HG02840 (cell line): ENCODE measurements at regions not wholly inside any gene's neighbourhood (a gene's known extent, or its start where the extent isn't known, plus 50 kb on each side); places are given as distances from the start of the nearest gene placed in this dataset.

ENCODE experiments used
- ATAC-seq: cut with Tn5 transposase; IDR thresholded peaks from one replicate; pipeline ENCODE4 v1.9.1; 2021; ENCODE audit warnings: mild to moderate bottlenecking, moderate library complexity, moderate number of reproducible peaks; ENCODE audit not compliant: unreplicated experiment, low FRiP score

DNA sequence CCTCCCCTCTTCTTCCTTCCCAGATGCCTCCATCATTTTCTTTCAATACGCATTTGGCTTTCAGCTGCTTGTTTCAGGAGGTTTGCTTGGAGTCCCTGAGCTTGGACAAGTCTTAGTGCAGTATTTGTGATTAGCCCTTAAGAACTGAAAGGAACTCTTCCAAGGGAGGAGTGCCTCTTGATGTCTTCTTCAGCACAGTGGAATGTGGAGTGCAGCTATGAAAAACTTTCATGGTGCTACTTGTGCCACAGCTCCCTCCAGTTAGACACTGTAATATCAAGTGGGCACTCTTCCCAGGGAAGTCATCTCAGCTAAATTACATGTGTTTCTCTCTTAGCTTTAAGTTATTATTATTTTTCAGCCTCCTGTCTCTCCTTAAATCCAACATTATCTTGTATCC is 173.1 kb downstream of the NECTIN3 start:
- no peak for ATAC-seq

DNA sequence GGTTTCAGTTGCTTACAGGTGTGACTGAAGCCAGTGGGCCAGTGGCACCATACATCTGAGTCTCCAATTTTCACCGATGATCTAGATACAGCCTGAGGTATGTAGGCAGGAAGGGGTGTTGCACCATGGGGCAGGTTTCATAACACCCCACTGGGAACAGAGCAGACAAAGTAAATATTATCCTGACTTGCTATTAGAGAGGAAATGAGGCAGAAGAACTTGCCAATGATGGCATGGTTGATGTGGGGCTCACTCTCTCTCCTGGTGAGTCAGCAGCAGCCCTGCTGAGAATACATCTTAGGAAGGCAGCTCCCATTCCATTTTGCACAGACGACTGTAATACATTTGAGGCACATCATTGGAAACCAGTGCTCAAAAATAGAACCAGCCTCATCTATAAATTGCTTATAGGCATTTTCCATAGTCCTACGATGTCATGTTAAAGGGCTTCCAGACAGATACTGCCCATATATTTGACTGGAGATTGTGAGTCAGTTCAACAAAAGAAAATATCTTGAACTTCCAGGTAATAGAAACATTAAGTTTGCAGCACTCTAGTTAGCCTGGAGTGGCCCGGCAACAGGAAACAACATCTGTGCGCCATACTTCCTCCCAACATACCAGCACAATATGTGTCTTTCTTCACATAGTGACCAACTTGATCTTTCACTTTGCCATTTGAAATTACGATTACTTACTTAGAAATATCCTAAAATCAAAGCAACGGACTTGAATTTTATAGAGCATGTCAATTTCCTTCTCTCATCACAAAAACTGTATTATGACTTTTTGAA is 175.5 kb downstream of the NECTIN3 start:
- no peak for ATAC-seq

GRCh38 chr3:111248406-111248805 is 176.8 kb downstream of the NECTIN3 start:
- ATAC-seq = no peak

- no peak for ATAC-seq
Measured at GRCh38 chr3:111249421-111249820, 177.8 kb downstream of the NECTIN3 start.

DNA sequence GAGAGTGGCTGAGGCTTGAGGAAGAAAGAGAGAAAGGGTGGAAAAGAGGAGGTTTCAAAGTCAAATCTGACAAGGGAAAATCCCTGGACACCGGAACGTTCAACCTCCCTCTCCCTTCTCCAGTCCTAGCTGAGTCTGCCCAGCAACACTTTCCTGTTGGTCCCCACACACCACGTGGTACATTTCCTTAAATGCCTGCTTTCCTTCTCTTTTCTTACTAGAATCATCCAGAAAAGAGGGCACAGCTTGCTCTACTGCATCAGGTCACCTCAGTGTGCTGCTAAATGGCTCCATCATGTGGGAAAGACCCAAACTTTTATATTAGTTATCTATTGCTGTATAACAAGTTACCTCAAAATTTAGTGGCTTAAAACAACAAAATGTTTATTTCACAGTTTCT is 181.2 kb downstream of the NECTIN3 start:
- ATAC-seq = no peak

DNA sequence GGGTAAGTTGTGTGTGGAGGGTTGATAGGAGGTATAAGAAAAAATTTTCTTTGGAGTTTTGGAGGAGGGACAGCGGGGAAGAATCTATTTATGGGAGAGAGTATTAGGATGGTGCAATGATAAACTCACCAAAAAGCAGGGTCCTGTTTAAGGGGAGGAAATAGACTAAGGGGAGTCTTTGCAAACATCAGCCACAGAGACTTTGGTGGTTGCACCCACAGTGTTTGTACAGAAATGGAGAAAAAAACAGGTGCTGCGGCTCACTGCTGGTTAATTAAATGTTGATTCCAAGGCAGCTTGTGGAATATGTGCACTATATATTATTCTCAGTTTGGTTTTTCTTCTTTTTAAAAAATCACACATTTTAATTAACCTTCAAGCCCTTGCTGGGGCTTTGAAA is 182.1 kb downstream of the NECTIN3 start:
- ATAC-seq = no peak

DNA sequence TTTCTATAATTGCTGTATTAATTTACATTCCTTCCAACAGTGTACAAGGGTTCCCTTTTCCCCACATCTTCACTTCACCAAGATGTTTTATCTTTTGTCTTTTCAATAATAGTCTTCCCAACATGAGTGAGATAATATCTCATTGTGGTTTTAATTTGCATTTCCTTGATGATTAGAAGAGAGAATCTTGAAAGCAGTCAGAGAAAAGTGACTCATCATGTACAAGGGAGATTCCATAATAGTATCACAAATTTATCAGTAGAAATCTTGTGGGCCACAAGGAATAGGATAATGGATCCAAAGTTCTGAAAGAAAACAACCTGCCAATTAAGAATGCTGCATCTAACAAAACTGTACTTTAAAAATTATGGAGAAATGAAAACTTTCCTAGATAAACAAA is 189.3 kb downstream of the NECTIN3 start:
- no peak for ATAC-seq

DNA sequence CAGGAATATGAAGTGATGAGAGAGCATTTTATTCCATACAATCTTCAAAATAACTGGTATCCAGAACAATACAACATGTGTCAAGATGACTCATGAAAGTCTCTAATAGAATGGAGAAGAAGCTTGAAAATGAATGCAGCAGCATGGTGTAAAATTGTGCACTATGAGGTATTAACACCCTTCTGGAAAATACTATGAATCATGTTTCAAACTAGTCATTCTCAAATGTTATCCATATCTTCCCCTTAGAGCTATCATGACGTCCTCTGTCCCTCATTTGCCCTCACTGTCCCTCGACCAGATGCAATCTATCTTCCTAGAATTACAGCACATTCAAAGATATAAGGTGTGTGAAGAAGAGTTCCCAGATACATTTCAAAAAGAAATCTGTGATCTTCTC is 198.2 kb downstream of the NECTIN3 start:
- ATAC-seq = no peak

DNA sequence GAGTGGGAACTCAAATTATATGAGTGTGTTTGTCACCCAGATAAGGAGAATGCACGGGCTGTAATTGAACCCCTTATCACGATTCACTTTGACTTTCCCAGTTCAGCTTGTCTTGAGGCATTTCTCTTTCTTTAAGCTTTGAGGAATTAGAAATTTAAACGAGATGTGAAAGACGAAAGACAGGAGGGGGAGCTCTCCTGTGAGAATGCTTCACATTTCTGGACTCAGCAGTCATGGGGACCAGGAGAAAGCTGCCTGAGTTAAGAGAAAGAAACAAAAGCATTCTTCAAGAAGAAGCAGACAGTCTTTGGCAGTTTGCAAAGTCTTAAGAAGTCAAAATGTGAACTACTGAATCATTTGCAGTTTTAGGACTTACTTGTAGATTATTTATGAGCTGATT is 205.6 kb downstream of the NECTIN3 start:
- ATAC-seq = no peak

DNA sequence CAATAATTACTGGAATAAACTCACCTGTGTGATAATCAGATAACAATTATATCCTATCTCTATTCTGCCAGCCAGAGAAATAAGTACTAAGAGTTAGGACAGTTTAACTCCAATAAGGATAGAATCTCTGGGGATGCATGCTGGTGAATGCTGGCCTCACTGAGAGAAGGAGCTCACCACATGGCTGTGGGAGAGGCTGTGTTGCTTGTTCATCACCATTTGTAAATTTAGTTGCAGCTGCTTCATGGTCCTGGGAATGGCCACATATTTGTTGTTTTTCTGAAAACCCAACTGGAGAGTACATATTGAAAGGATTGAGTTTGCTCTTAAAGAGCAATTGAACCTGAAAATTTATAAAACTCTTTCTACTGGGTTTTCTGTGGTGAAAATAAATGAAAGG is 207.3 kb downstream of the NECTIN3 start:
- ATAC-seq = no peak

- ATAC-seq = no peak
Measured at GRCh38 chr3:111282024-111282423, 210.4 kb downstream of the NECTIN3 start.

GRCh38 chr3:111283165-111283564 is 211.5 kb downstream of the NECTIN3 start:
- ATAC-seq = no peak

DNA sequence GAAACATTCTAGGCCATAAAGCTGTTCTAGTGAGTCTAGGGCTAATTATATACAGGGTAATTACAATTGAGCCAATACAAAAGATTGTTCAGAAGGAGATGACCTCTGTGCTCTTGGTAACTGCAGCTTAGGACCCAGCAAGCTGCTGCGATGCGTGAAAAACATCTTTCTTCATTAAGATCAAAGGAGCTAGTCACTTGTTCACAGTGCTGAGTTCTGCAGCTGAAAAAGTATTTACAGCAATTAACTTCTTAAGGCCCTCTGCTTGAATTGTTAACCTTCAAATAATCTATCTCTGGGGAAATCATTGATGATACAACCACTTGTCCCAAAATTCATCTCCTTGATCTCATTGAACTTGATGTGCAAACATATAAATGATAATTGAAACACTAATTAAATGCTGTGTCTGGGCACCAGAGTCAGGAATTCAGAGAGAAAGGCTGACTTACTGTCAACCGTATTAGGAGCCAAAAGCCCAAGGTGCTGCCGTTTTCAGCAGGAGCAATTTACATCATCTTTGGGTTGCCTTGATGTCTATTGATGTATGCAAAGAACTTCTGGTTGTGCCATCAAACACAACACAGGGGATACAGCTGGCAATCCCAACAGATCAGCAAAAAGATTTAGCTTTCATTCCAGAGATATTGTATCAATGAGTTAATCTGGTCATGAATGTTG is 213.0 kb downstream of the NECTIN3 start:
- no peak for ATAC-seq

DNA sequence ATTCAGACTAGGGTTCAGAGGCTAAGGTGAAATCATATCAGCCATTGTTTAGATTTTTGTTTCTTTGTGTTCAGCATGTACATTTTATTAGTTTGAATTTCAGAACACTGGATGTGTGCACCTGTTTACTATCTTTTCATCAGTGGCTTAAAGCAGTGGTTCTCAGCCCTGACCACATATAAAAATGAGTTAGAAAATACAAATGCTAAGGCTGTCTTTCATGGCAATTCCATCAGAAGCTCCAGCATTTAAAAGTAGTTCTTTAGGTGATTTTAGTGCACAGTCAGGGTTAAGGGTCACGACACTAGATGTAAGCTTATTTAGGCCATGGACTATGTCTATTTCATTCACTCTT is 213.5 kb downstream of the NECTIN3 start:
- ATAC-seq = no peak

- ATAC-seq = no peak
Measured at GRCh38 chr3:111285694-111286093, 214.1 kb downstream of the NECTIN3 start.

DNA sequence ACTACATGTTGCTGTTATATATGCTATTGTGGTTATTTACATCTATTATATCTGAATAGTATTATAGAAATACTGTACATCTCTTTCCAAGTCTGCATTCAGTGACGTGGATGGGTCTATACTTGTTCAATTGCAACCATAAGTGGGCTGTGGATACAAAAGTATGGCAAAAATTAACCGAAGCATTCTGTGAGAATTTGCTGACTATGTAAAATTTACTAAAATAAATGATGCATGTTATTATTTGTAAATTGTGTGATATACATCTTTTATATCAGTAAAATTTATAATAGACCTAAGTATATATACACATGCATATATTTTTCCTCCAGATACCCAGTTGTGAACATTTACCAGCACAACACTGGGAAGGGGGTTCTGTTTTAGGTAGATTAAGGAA is 215.1 kb downstream of the NECTIN3 start:
- no peak for ATAC-seq

GRCh38 chr3:111292117-111292516 is 220.5 kb downstream of the NECTIN3 start:
- ATAC-seq = no peak

DNA sequence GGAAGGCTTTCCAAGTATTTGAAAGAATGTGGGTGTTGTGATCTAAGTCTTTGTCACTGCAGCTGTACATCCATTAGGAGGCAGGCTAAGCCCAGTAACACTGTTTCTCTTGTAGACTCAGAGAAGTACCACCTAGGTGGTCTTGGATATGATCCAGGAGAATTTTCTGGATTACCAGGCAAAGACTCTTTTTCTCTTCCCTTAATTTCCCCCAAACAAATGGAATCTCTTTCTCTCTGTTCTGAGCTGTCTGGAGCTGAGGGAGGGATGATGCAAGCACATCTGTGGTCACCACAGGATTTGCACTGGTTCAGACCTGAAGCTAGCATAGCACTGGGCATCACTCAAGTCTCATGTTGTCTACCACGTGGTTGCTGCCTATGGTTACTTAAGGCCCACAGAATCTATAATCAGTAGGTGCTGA is 227.6 kb downstream of the NECTIN3 start:
- ATAC-seq = no peak

GRCh38 chr3:111301238-111301798 is 229.7 kb downstream of the NECTIN3 start:
- ATAC-seq = no peak

GRCh38 chr3:111302063-111302462 is 230.4 kb downstream of the NECTIN3 start:
- no peak for ATAC-seq

DNA sequence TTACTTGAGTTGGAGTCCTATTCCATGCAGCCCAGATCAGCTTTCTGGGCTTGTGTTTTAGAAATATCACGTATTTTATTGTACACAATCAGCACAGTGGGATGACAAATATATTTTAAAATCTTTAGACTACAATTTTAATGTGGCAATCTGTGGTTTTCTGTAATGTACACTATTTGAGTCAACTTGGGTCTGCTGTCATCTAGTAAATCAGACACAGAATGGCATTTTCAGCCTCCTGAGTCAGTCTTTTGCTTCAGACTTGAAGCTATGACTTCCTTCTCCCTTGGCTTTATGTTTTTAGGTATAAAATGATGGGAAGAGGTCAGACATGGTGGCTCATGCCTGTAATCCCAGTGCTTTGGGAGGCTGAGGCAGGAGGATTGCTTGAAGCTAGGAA is 232.1 kb downstream of the NECTIN3 start:
- ATAC-seq = no peak

GRCh38 chr3:111307676-111308075 is 234.3 kb upstream of the CD96 start:
- no peak for ATAC-seq
